ENCODE measurements at regions not wholly inside any gene's neighbourhood (a gene's known extent, or its start where the extent isn't known, plus 50 kb on each side); places are given as distances from the start of the nearest gene placed in this dataset.
"Not testable (repeated sequence)": the region's sequence is repeated elsewhere in the genome, so short reads cannot be mapped to it uniquely, and the experiment has no call there.

- no peak for DNase-seq (ENCODE audit: low spot score)
- Mint-ChIP-seq H3K27me3 (ENCODE audit: low read depth) (peaks cover 40% of the 10 kb centered on the region), H3K27ac (no peak overlapping the region), H3K9me3 (peaks cover 4% of the 10 kb centered on the region), H3K4me3 (ENCODE audit: low read depth) (no peak overlapping the region), H3K36me3 (ENCODE audit: low read depth) (no peaks in the 10 kb centered on the region), H3K4me1 (ENCODE audit: low read depth) (peaks cover 3% of the 10 kb centered on the region)
- intact Hi-C loops (cut with micrococcal nuclease) = no loop called here
Observed at GRCh38 chr4:3877868-3878267, 111.7 kb downstream of the ADRA2C start.

GRCh38 chr4:3878678-3879077, 112.5 kb downstream of the ADRA2C start:
- Mint-ChIP-seq H3K27me3 (ENCODE audit: low read depth) (peaks cover 37% of the 10 kb centered on the region), H3K4me3 (ENCODE audit: low read depth) (no peak overlapping the region), H3K27ac (no peak overlapping the region), H3K36me3 (ENCODE audit: low read depth) (no peaks in the 10 kb centered on the region), H3K9me3 (peaks cover 4% of the 10 kb centered on the region), H3K4me1 (ENCODE audit: low read depth) (peaks cover 3% of the 10 kb centered on the region)
- intact Hi-C loops (cut with micrococcal nuclease) = no loop called here
- DNase-seq (ENCODE audit: low spot score) = no peak

GRCh38 chr4:3879681-3880614, 113.8 kb downstream of the ADRA2C start:
- Mint-ChIP-seq H3K27ac (no peak overlapping the region), H3K36me3 (ENCODE audit: low read depth) (no peaks in the 10 kb centered on the region), H3K4me1 (ENCODE audit: low read depth) (peaks cover 3% of the 10 kb centered on the region), H3K4me3 (ENCODE audit: low read depth) (no peak overlapping the region), H3K9me3 (peaks cover 4% of the 10 kb centered on the region), H3K27me3 (ENCODE audit: low read depth) (peaks cover 36% of the 10 kb centered on the region)
- intact Hi-C loops (cut with micrococcal nuclease) = no loop called here
- no peak for DNase-seq (ENCODE audit: low spot score)

GRCh38 chr4:3880615-3881120, 114.5 kb downstream of the ADRA2C start:
- peak; percentile 43 for DNase-seq (ENCODE audit: low spot score)
- intact Hi-C loops (cut with micrococcal nuclease) = no loop called here
- Mint-ChIP-seq H3K4me1 (ENCODE audit: low read depth) (peaks cover 3% of the 10 kb centered on the region), H3K9me3 (peaks cover 4% of the 10 kb centered on the region), H3K4me3 (ENCODE audit: low read depth) (no peak overlapping the region), H3K36me3 (ENCODE audit: low read depth) (no peaks in the 10 kb centered on the region), H3K27me3 (ENCODE audit: low read depth) (peaks cover 36% of the 10 kb centered on the region), H3K27ac (no peak overlapping the region)

GRCh38 chr4:3882316-3882885, 116.2 kb downstream of the ADRA2C start:
- intact Hi-C loops (cut with micrococcal nuclease); H3K27ac Mint-ChIP-seq; H3K36me3 Mint-ChIP-seq (ENCODE audit: low read depth); H3K4me3 Mint-ChIP-seq (ENCODE audit: low read depth); DNase-seq (ENCODE audit: low spot score); H3K4me1 Mint-ChIP-seq (ENCODE audit: low read depth); H3K9me3 Mint-ChIP-seq: not testable (repeated sequence)
- H3K27me3 Mint-ChIP-seq (ENCODE audit: low read depth) = peaks cover 40% of the 10 kb centered on the region

- intact Hi-C loops (cut with micrococcal nuclease); H3K9me3 Mint-ChIP-seq: not testable (repeated sequence)
Observed at GRCh38 chr4:3884261-3884660, 118.1 kb downstream of the ADRA2C start.

GRCh38 chr4:3893590-3893989, 127.4 kb downstream of the ADRA2C start:
- H3K27ac Mint-ChIP-seq; H3K9me3 Mint-ChIP-seq; DNase-seq (ENCODE audit: low spot score); H3K4me3 Mint-ChIP-seq (ENCODE audit: low read depth); intact Hi-C loops (cut with micrococcal nuclease); H3K27me3 Mint-ChIP-seq (ENCODE audit: low read depth); H3K36me3 Mint-ChIP-seq (ENCODE audit: low read depth); H3K4me1 Mint-ChIP-seq (ENCODE audit: low read depth): not testable (repeated sequence)

More at GRCh38 chr4:3884261-3884660, 118.1 kb downstream of the ADRA2C start:
- not testable (repeated sequence) for H3K4me3 Mint-ChIP-seq (ENCODE audit: low read depth); H3K36me3 Mint-ChIP-seq (ENCODE audit: low read depth); H3K27ac Mint-ChIP-seq; DNase-seq (ENCODE audit: low spot score); H3K4me1 Mint-ChIP-seq (ENCODE audit: low read depth)
- H3K27me3 Mint-ChIP-seq (ENCODE audit: low read depth) = peaks cover 23% of the 10 kb centered on the region

GRCh38 chr4:3894086-3894959, 128.1 kb downstream of the ADRA2C start:
- H3K36me3 Mint-ChIP-seq (ENCODE audit: low read depth); H3K4me3 Mint-ChIP-seq (ENCODE audit: low read depth); DNase-seq (ENCODE audit: low spot score); H3K27me3 Mint-ChIP-seq (ENCODE audit: low read depth); H3K4me1 Mint-ChIP-seq (ENCODE audit: low read depth); H3K9me3 Mint-ChIP-seq; H3K27ac Mint-ChIP-seq; intact Hi-C loops (cut with micrococcal nuclease): not testable (repeated sequence)

- Mint-ChIP-seq H3K27me3 (ENCODE audit: low read depth) (no peaks in the 10 kb centered on the region), H3K4me3 (ENCODE audit: low read depth) (no peak overlapping the region), H3K27ac (no peak overlapping the region), H3K4me1 (ENCODE audit: low read depth) (no peaks in the 10 kb centered on the region), H3K9me3 (no peaks in the 10 kb centered on the region), H3K36me3 (ENCODE audit: low read depth) (no peaks in the 10 kb centered on the region)
- no peak for DNase-seq (ENCODE audit: low spot score)
- intact Hi-C loops (cut with micrococcal nuclease) = no loop called here
Observed at GRCh38 chr4:3896441-3896840, 130.3 kb downstream of the ADRA2C start.

GRCh38 chr4:3896871-3897578, 130.8 kb downstream of the ADRA2C start:
- H3K27ac Mint-ChIP-seq; H3K27me3 Mint-ChIP-seq (ENCODE audit: low read depth); H3K9me3 Mint-ChIP-seq; H3K36me3 Mint-ChIP-seq (ENCODE audit: low read depth); H3K4me1 Mint-ChIP-seq (ENCODE audit: low read depth); DNase-seq (ENCODE audit: low spot score); intact Hi-C loops (cut with micrococcal nuclease); H3K4me3 Mint-ChIP-seq (ENCODE audit: low read depth): not testable (repeated sequence)

GRCh38 chr4:3898098-3898497, 131.9 kb downstream of the ADRA2C start:
- H3K36me3 Mint-ChIP-seq (ENCODE audit: low read depth) = no peaks in the 10 kb centered on the region
- no peak for DNase-seq (ENCODE audit: low spot score)
- H3K9me3 Mint-ChIP-seq = no peaks in the 10 kb centered on the region
- no peak overlapping the region for H3K27ac Mint-ChIP-seq
- intact Hi-C loops (cut with micrococcal nuclease) = no loop called here
- H3K4me3 Mint-ChIP-seq (ENCODE audit: low read depth) = no peak overlapping the region
- H3K27me3 Mint-ChIP-seq (ENCODE audit: low read depth) = no peaks in the 10 kb centered on the region
- H3K4me1 Mint-ChIP-seq (ENCODE audit: low read depth) = no peaks in the 10 kb centered on the region

- H3K4me3 Mint-ChIP-seq (ENCODE audit: low read depth); DNase-seq (ENCODE audit: low spot score); H3K27me3 Mint-ChIP-seq (ENCODE audit: low read depth); H3K27ac Mint-ChIP-seq; H3K36me3 Mint-ChIP-seq (ENCODE audit: low read depth); H3K4me1 Mint-ChIP-seq (ENCODE audit: low read depth); H3K9me3 Mint-ChIP-seq; intact Hi-C loops (cut with micrococcal nuclease): not testable (repeated sequence)
Observed at GRCh38 chr4:3898928-3899327, 132.7 kb downstream of the ADRA2C start.
